NCI-H2029 (cell line): ENCODE measurements at regions not wholly inside any gene's neighbourhood (a gene's known extent, or its start where the extent isn't known, plus 50 kb on each side); places are given as distances from the start of the nearest gene placed in this dataset.
"Not testable (repeated sequence)": the region's sequence is repeated elsewhere in the genome, so short reads cannot be mapped to it uniquely, and the experiment has no call there.

Experiments used
- DNase-seq: peaks from one replicate; lab custom pipeline; 2025; lab: John Stamatoyannopoulos, UW

DNA sequence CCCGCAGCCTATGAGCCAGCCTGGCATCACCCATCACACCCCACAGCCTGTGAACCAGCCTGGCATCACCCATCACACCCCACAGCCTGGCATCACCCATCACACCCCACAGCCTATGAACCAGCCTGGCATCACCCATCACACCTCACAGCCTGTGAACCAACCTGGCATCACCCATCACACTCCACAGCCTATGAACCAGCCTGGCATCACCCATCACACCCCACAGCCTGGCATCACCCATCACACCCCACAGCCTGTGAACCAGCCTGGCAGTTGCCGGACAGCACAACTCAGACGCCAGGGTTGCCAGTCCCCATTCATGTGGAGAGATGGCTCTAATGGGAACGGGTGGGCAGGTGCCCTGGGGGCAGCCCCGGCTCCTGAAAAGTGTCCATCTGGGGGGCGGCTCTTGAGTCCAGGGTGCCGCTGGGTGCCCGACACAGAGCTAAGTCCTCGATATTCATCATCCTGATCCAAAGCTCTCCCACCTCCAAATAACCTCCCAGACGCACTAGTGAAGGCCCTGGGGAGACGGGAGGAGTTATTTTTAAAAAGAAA is 116.9 kb upstream of the AFDN start:
- DNase-seq: not testable (repeated sequence)

DNA sequence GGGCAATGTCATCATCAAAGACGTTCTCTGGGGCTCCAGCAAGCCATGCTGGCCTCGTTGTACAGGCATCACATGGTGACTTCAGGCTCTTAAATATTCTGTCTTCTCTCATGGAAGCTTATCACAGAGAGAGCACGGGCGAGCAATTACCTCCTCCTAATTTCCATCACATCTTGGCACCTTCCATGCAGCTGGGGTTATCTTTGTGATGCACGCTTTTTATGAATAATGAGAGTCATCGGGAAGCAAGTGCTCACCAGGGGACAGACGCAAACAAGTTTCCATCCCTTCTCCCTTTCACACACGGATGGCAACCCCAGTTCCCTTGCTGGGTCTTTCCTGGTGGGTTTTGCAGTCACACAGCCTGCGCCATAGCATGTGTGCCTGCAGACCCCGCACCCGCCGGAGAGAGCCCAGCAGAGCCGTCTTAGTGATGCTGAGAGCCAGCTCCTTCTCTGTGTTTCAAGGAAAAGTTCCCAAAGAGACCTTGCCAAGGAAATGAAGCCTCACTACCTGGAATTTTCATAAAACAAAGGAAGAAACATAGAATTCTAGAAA is 116.3 kb upstream of the AFDN start:
- DNase-seq: no peak

- no peak for DNase-seq
Measured at GRCh38 chr6:167711211-167711610, 115.5 kb upstream of the AFDN start.

GRCh38 chr6:167711768-167712730 is 114.7 kb upstream of the AFDN start:
- DNase-seq: no peak

DNA sequence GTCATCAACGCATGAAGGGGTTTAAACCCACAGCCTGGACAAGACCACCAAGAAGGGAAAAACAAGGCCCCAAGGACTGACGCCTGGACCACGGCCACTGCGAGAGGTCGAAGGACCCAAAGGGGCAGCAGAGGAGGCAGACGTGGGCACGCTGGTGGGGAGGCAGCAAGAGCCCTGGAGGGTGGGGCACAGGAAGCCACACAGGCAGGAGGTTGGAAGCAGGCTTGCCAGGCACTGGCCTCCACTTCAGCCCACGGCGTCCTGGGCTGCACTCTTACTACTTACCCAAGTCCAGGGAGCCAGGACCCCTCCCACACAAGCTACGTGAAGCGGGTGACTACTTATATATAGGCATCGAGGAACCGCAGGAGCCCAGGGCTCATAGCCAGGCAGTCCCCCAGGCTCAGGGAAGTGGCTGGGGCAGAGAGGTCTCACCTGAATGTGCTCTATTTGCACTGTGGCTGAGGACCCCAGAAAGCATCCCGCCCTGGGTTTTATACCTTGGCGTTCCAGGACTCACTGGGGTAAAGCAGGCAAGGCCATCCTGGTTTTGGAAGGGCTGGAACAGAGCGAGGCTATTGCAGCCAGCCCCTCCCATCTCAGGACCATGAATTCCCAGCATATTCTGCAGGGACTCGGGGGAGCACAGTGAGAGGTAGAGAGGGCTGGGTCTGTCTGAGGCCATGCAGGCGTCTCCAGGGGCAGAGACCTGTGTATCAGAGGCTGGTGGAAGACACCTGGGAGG is 113.8 kb upstream of the AFDN start:
- DNase-seq: no peak

DNA sequence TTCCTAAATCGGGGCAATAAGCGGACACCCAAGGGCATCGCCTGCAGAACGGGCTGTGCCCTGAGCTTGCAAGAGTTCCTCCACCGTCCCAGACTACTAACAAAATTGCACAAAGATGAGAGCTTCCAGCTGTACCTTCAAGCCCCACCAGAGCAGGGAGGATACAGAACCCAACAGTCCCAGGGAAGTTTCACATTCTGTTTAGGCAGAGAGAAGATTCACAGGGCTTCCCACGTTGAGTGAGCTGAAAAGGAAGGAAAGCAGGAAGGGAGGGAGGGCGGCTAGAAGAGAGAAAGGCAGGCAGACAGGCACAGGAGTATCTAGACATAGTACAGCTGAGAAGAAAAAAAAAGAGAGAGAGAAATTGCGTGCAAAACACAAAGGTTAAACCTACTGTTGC is 112.6 kb upstream of the AFDN start:
- DNase-seq: no peak

GRCh38 chr6:167717455-167717854 is 109.3 kb upstream of the AFDN start:
- no peak for DNase-seq

DNA sequence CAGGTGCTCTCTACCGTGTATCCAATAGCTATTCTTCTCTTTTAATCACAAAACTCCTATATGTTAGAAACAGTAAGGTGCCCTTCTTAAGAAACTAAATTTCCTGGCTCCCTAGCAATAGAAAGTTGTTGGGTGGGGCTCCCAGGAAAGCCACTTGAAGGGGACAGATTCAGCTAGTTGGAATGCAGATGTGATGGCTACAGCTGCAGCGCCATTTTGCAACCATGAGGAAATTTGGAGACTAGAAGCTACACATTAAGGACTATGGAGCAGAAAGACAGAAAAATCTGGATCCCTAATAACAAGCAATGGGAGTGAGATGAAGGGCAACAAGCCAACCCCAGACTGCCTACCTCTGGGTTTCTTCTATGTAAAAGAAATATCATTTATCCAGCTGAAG is 108.8 kb upstream of the AFDN start:
- no peak for DNase-seq

DNA sequence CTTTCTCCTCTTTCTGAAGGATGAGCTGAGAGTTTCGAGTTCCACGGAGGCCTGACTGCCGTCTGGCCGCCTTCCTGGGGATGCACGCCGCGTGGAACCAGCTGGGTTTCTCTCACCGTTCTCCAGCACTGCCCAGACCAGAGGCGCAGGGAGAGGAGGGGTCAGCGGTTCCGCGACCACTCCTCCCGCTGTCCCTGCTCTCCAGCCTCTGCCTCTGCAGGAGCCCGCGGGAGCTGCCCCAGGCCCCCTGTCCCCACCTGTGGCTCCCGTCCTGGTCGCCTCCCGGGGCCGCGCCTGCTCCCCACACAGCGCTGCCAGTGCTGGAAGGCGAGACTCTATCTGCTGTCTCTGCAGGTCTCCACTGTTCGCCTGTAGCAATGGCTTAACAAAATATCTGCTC is 106.8 kb upstream of the AFDN start:
- DNase-seq: no peak

DNA sequence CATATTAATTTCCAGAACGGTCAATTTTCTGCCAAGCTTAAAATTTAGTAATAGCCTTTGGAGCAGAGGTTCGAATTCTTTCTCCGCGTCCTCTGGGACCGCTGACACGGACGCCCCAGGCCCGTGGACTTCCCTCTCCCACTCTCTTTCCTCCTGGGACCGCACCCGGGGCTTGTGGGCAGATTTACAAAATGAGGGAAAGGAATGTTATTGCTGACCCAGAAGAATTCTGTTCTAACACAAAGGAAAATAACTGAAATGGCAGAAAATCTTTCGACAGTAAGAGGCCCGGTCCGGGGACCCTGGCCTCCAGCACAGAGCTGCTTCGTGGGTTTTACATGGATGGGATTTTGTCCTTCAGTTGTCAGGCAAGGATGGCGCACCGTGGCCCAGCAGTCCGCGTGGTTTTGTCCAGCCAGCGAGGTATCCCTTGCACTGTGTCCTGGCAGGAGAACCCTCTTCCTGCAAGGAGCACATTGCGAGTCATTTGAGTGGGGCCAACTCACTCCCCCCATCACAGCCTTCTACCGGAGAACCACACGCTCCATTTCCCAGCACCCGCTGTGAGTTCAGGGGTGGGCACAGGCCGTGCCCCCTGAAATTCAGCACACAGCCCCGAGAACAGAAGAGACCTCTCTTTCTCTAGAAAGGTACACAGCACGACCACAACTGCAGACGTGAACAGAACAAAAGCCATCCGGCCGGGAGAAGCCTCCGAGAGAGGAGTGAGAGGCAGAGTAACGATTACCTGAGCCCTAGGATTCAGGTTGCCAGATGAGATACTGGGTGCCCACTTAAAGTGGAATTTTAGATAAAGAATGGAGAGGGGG is 106.0 kb upstream of the AFDN start:
- no peak for DNase-seq

GRCh38 chr6:167721291-167721690 is 105.4 kb upstream of the AFDN start:
- no peak for DNase-seq

- DNase-seq: no peak
Measured at GRCh38 chr6:167722634-167723309, 103.9 kb upstream of the AFDN start.

GRCh38 chr6:167726043-167726621 is 100.6 kb upstream of the AFDN start:
- no peak for DNase-seq

DNA sequence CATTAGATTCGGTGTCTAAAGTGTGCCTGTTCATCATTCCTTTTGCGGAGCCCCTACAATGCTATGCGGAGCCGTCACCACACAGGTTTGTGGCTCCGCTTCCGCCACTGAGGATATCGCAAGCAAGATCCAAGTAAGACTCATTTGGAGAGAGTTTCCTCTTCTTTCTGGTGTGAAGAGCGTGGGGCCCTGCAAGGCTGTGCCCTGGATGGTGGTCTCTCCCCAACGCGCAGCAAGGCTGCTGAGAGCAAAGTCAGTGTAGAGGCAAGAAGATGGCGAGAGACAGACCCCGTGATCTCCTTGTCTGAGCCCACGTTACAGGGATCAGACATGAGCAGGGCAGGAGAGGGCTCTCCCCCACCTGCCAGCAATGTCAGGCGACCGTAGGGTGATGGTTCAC is 96.3 kb upstream of the AFDN start:
- DNase-seq: no peak

- DNase-seq: no peak
Measured at GRCh38 chr6:167731216-167731615, 95.5 kb upstream of the AFDN start.

DNA sequence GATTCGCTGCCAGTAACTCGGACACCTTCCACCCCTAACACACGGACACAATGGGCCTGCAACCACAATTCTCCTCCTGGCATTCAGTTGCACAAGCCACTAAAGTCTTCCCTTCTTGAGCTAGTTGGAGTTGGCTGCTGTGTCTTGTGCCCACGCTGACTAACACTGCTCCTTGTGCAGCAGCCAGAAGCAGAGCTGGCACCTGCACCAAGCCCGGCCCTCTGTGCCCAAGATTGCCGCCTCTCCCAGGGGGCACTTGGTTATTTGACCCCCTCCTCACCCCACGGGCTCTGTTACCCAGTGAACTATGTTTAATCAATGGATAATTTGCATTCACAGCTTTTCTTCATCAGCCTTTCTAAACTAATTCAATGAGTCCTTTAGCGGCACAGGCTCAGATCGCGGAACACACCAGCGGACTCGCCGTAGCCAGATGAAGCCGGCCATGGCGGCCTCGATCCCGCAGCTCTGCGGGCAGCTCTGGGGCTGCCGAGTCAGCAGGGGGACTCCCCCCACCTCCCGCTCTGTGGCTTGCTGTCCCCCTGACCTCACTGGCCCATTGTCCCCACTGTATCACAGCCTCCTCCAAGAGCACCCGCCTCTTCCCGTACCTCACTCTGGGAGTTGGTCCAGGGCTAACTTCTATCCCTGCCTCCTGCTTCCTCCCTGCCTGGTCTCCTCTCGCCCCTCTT is 94.8 kb upstream of the AFDN start:
- no peak for DNase-seq

DNA sequence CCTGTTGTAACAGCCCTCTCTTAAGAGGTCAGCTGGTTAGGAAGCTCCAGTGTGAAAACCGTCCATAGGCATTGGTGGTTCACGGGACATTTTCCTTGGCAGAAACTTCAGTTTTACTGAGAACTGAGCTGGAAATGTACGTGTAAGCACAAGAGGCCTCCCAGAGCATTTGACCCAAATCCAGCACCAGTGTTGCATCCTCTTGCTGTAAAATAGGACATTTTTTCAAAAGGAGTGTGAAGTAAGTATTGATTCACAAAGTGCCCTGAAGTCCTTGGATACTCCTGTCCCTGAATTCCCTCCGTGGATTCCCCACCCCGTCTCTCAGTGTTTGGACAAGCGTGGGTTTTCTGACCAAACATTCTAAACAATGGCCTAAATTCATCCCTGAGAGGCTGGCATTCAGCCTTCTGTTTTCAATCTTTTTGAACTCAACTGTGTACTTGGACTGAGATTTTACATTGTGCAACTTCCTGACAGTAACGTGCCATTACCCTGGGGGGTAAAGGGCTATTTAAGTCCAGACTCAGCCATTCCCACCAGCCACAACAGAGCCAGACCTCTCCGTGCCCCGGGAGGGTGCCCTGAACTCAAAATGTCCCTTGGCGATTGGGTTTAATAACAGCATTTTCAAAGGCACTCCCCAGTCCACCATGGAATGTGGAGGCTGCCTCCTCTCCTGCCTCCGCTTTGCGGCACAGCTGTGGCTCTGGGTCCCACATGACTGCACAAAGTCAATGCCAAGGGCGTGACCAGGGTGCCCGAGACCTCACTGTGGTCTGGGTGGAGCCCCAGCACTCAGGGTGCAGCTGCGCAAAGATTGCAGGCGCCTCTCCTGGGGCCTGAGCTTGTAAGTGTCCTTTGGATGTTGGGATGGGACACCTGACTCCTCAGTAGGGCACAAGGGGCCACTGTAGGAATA is 92.7 kb upstream of the AFDN start:
- DNase-seq: no peak

- no peak for DNase-seq
Measured at GRCh38 chr6:167734662-167735083, 92.0 kb upstream of the AFDN start.
